Kidney (tissue), 13 donors: ENCODE measurements at regions not wholly inside any gene's neighbourhood (a gene's known extent, or its start where the extent isn't known, plus 50 kb on each side); places are given as distances from the start of the nearest gene placed in this dataset.

Experiments
- DNase-seq, 5 donors: peaks; one replicate each; pipeline ENCODE4 v3.0.0-alpha.2; 2013 to 2020
- FAIRE-seq: peaks from 2 replicates; lab custom pipeline; 2012; peaks lifted over from hg19 to GRCh38; lab: Jason Lieb, UNC
- H3K27ac ChIP-seq, 2 donors: one replicate each; pipeline ENCODE4 v1.7.0; 2013; ENCODE audit warnings: low read depth in 2 of 2, low read length in 2 of 2, inconsistent platforms in 1 of 2
- H3K27me3 ChIP-seq: one replicate; pipeline ENCODE4 v1.7.1; 2013; ENCODE audit warnings: low read length, inconsistent platforms; ENCODE audit not compliant: control insufficient read depth, insufficient read depth
- H3K36me3 ChIP-seq, 3 donors: one replicate each; pipeline versions ENCODE4 v1.7.0 to v1.7.1; 2013; ENCODE audit warnings: low read length in 3 of 3, control low read depth in 1 of 3, inconsistent platforms in 1 of 3; ENCODE audit not compliant: insufficient read depth in 3 of 3, control insufficient read depth in 2 of 3
- H3K4me1 ChIP-seq, 3 donors: one replicate each; pipeline versions ENCODE4 v1.7.0 to v1.7.1; 2013; ENCODE audit warnings: low read length in 3 of 3, inconsistent platforms in 1 of 3, low read depth in 1 of 3; ENCODE audit not compliant: control insufficient read depth in 2 of 3, insufficient read depth in 2 of 3
- H3K4me3 ChIP-seq, 3 donors: one replicate each; pipeline versions ENCODE4 v1.7.0 to v1.8.1; 2013; ENCODE audit warnings: low read length in 3 of 3, control low read depth in 1 of 3, inconsistent platforms in 1 of 3
- H3K9ac ChIP-seq, 3 donors: one replicate each; pipeline versions ENCODE4 v1.7.0 to v1.7.1; 2013; ENCODE audit warnings: low read length in 3 of 3, control low read depth in 1 of 3, inconsistent platforms in 1 of 3
- H3K9me3 ChIP-seq, 3 donors: one replicate each; pipeline versions ENCODE4 v1.7.0 to v1.7.1; 2013; ENCODE audit warnings: low read length in 3 of 3, control low read depth in 1 of 3, inconsistent platforms in 1 of 3; ENCODE audit not compliant: control insufficient read depth in 2 of 3, insufficient read depth in 1 of 3
- CTCF ChIP-seq: IDR thresholded peaks from 3 replicates; pipeline ENCODE4 v1.5.1; 2012; ENCODE audit warnings: mild to moderate bottlenecking, moderate library complexity, borderline replicate concordance; ENCODE audit not compliant: insufficient read depth; ENCODE audit errors: extremely low read depth
- intact Hi-C: fragments of 100-400 bp; cut with DNase I; formaldehyde crosslinking; loops from one replicate; pipeline ENCODE4 v1.11.1; 2022
- donor health status: control.
- donor health status: control.
- donor health status: control.
- donor health status: control.
- donor health status: control.
- donor health status: DM: yes; HTN: yes; CAD: no.
- donor health status: Normal renal cell carcinoma (clear cell type).

GRCh38 chr7:91554883-91555282 lies 290.6 kb downstream of the FZD1 start:
- DNase-seq: no peak
- Histone ChIP-seq H3K9ac (no peak overlapping the region), H3K27ac (no peak overlapping the region), H3K9me3 (no peaks in the 10 kb centered on the region), H3K4me1 (no peaks in the 10 kb centered on the region), H3K27me3 (no peaks in the 10 kb centered on the region), H3K4me3 (no peak overlapping the region), H3K36me3 (no peaks in the 10 kb centered on the region)
- intact Hi-C loops: no loop called here
- no peak for FAIRE-seq
- TF ChIP-seq CTCF: no peak

GRCh38 chr7:91556239-91556638 lies 292.0 kb downstream of the FZD1 start:
- H3K27me3 ChIP-seq: no peaks in the 10 kb centered on the region
- intact Hi-C loops: no loop called here
- no peaks in the 10 kb centered on the region for H3K9me3 ChIP-seq
- FAIRE-seq (no peak), DNase-seq (no peak)
- no peaks in the 10 kb centered on the region for H3K4me1 ChIP-seq
- H3K36me3 ChIP-seq: no peaks in the 10 kb centered on the region
- no peak for TF ChIP-seq CTCF
- no peak overlapping the region for H3K4me3 ChIP-seq
- H3K27ac ChIP-seq: no peak overlapping the region
- no peak overlapping the region for H3K9ac ChIP-seq

GRCh38 chr7:91556956-91557650 lies 292.9 kb downstream of the FZD1 start:
- no peak overlapping the region for H3K4me3 ChIP-seq
- FAIRE-seq: no peak

More at GRCh38 chr7:91556956-91557650, 292.9 kb downstream of the FZD1 start:
- H3K27me3 ChIP-seq: no peaks in the 10 kb centered on the region
- no peaks in the 10 kb centered on the region for H3K4me1 ChIP-seq
- DNase-seq: no peak
- no peaks in the 10 kb centered on the region for H3K9me3 ChIP-seq
- intact Hi-C loops: no loop called here
- H3K36me3 ChIP-seq: no peaks in the 10 kb centered on the region
- H3K9ac ChIP-seq: no peak overlapping the region
- TF ChIP-seq CTCF: no peak
- H3K27ac ChIP-seq: no peak overlapping the region
